ENCODE measurements at regions not wholly inside any gene's neighbourhood (a gene's known extent, or its start where the extent isn't known, plus 50 kb on each side); places are given as distances from the start of the nearest gene placed in this dataset.

DNA sequence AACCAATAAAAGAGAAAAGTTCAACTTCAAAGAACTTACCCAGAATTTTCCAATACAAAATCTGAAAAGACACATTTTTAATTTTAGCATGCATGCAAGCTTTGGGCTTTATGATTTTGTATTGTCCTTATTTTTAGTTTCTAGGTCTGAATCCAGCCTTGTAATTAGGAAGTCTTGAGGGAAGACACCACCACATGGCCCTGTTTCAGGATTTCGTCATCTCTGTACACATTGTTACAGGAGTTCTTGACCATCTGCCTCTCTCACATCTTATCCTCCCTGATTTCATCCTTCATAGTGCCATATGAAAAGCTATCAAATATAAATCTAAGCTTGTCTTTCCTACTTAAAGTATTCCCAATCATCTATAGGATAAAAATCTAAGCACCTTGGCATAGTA is 176.1 kb downstream of the TXNL1 start:
- H3K9me3 ChIP-seq (ENCODE audit: control insufficient read depth, insufficient read depth, low read length) = peaks cover 11% of the 10 kb centered on the region
- no peak overlapping the region for H3K4me2 ChIP-seq (ENCODE audit: low read depth, low read length)
- H3K56ac ChIP-seq (ENCODE audit: extremely low read depth, insufficient read depth, low read length) = no peak overlapping the region
- dilution Hi-C loops (cut with HindIII; ENCODE audit: low sequenced_read_pairs, unreplicated experiment) (no loop called here), intact Hi-C loops (cut with micrococcal nuclease) (no loop called here), in situ Hi-C loops (cut with MboI; ENCODE audit: low sequenced_read_pairs) (no loop called here)
- no peak overlapping the region for H2BK20ac ChIP-seq (ENCODE audit: low read depth, low read length)
- H3K18ac ChIP-seq (ENCODE audit: low read depth, low read length) = no peak overlapping the region
- H2AFZ ChIP-seq (replicated peaks; ENCODE audit: low read length, poor library complexity) = no peak overlapping the region
- CTCF ChIA-PET = interaction anchor here (0.6 kb wide), 1 partner anchor 164 kb away, joined by 3 read pairs; no protein-coding TSS in a partner anchor
- H2AK5ac ChIP-seq (ENCODE audit: low read depth, low read length) = no peak overlapping the region
- no peak overlapping the region for H2BK120ac ChIP-seq (ENCODE audit: low read depth, low read length)
- ATAC-seq (ENCODE audit: low read depth) = no peak
- no peak overlapping the region for H3K27ac ChIP-seq (ENCODE audit: insufficient read depth, low read length)
- H3K23ac ChIP-seq (ENCODE audit: low read depth, low read length) = no peak overlapping the region
- H3K79me1 ChIP-seq (ENCODE audit: low read depth in 1 of 2, low read length in 2 of 2) = no peaks in the 10 kb centered on the region
- H3K9ac ChIP-seq (ENCODE audit: low read depth, low read length) = no peak overlapping the region
- H3K36me3 ChIP-seq (ENCODE audit: control insufficient read depth, insufficient read depth, low read length) = no peaks in the 10 kb centered on the region
- H3K4ac ChIP-seq (ENCODE audit: low read depth, low read length) = no peak overlapping the region
- no peak overlapping the region for H3K14ac ChIP-seq (replicated peaks; ENCODE audit: low read depth, low read length)
- BruUV-seq (replicated peaks) = no TSS peak
- no peak overlapping the region for H2AK9ac ChIP-seq (replicated peaks; ENCODE audit: low read depth, low read length, poor library complexity)
- no CpG with 5 or more reads among the region's 1 CpG for WGBS, 2 experiments (ENCODE audit: extremely low coverage in 2 of 2, insufficient read length in 1 of 2)
- H3K9me1 ChIP-seq (ENCODE audit: insufficient read depth, low read length) = no peaks in the 10 kb centered on the region
- TF ChIP-seq BHLHE40 (IDR thresholded peaks at IDR 0.05; ENCODE audit: low read depth, low read length) (no peak), CEBPB (IDR thresholded peaks at IDR 0.05; ENCODE audit: low read depth, low read length) (no peak), RAD21 (IDR thresholded peaks at IDR 0.05; ENCODE audit: low read length) (no peak), MAZ (IDR thresholded peaks at IDR 0.05; ENCODE audit: borderline replicate concordance, low read depth, low read length) (no peak), NFE2L2 (IDR thresholded peaks at IDR 0.05; ENCODE audit: low read depth, low read length) (no peak), RFX5 (IDR thresholded peaks at IDR 0.05; ENCODE audit: low read depth, low read length) (no peak)
- H4K8ac ChIP-seq (ENCODE audit: low read depth in 2 of 2, low read length in 2 of 2) = no peak overlapping the region
- no peak overlapping the region for H3K4me3 ChIP-seq (ENCODE audit: insufficient read depth, low read depth, low read length)
- POLR2A ChIA-PET (ENCODE audit: unreplicated experiment) = no interaction called here
- no peak for DNase-seq
- no peaks in the 10 kb centered on the region for H4K20me1 ChIP-seq (ENCODE audit: insufficient read depth, low read length)
- no peak overlapping the region for H4K5ac ChIP-seq (ENCODE audit: low read depth, low read length)
- H2BK5ac ChIP-seq (ENCODE audit: low read depth, low read length, poor library complexity, severe bottlenecking) = no peak overlapping the region
- H4K91ac ChIP-seq (ENCODE audit: insufficient read depth, low read depth, low read length) = no peak overlapping the region
- no peaks in the 10 kb centered on the region; the same call in 1 of the 2 replicates for H3K27me3 ChIP-seq (ENCODE audit: control insufficient read depth, insufficient read depth, low read length)
- H3K4me1 ChIP-seq (ENCODE audit: control insufficient read depth, insufficient read depth, low read length) = no peaks in the 10 kb centered on the region
- H2BK15ac ChIP-seq (ENCODE audit: low read depth, low read length) = no peak overlapping the region

All from IMR-90 (cell line).